ENCODE measurements at regions not wholly inside any gene's neighbourhood (a gene's known extent, or its start where the extent isn't known, plus 50 kb on each side); places are given as distances from the start of the nearest gene placed in this dataset.

DNA sequence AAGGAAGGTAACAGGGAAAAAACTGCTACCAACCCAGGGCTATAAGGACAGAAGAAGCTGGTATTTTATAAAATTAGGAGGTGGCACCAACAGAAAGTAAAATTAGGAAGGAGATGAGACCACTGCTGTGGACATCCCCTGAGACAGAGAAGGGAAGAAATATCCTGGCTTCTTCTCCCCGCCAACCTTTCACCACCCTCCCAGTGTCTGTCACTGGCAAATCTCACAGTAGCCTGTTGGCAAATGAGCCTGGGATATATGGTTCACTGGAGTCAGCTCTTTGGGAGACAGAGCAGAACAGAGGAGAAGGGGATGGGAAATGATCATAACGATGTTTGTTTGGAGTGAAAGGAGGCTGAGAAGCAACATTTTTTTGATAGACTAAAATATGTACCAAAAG lies 190.9 kb upstream of the PACRGL start:
- H3K4me3 ChIP-seq (ENCODE audit: low read depth, low read length) = no peak overlapping the region
- in situ Hi-C loops (cut with HindIII; ENCODE audit: low sequenced_read_pairs) = no loop called here
- no peak for DNase-seq (ENCODE audit: low read depth)
- TF ChIP-seq CTCF (IDR thresholded peaks at IDR 0.05; ENCODE audit: low read depth, low read length, missing control alignments) = no peak

GRCh38 chr4:20512033-20512792 lies 188.0 kb upstream of the PACRGL start:
- TF ChIP-seq CTCF (IDR thresholded peaks at IDR 0.05; ENCODE audit: low read depth, low read length, missing control alignments) = no peak
- in situ Hi-C loops (cut with HindIII; ENCODE audit: low sequenced_read_pairs) = no loop called here
- DNase-seq (ENCODE audit: low read depth) = no peak
- H3K4me3 ChIP-seq (ENCODE audit: low read depth, low read length) = no peak overlapping the region

DNA sequence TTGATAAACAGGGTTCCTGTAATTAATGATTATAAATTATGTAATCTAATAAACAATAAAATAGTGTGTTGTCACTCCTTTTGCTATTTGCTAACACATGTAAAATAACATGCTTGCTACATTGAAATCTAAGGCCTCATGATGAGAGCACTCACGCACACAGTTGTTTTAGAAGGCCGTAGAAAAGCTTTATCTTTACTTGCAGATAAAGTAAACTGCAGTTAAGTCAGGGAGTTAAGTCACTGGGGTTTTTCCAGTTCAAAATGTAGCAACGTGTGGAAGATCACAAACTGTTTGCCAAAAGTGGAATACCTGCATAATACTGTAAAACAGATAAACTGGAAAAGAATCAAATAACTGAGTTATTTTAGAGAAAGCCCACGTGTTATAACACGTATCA lies 187.3 kb upstream of the PACRGL start:
- DNase-seq (ENCODE audit: low read depth) = no peak
- no peak overlapping the region for H3K4me3 ChIP-seq (ENCODE audit: low read depth, low read length)
- no peak for TF ChIP-seq CTCF (IDR thresholded peaks at IDR 0.05; ENCODE audit: low read depth, low read length, missing control alignments)
- in situ Hi-C loops (cut with HindIII; ENCODE audit: low sequenced_read_pairs) = no loop called here

GRCh38 chr4:20520901-20521300 lies 179.4 kb upstream of the PACRGL start:
- no peak for TF ChIP-seq CTCF (IDR thresholded peaks at IDR 0.05; ENCODE audit: low read depth, low read length, missing control alignments)
- no peak for DNase-seq (ENCODE audit: low read depth)
- H3K4me3 ChIP-seq (ENCODE audit: low read depth, low read length) = no peak overlapping the region
- in situ Hi-C loops (cut with HindIII; ENCODE audit: low sequenced_read_pairs) = loop anchor here (5.0 kb wide), 2 partner anchors 56 to 91 kb away; no protein-coding TSS in a partner anchor

- TF ChIP-seq CTCF (IDR thresholded peaks at IDR 0.05; ENCODE audit: low read depth, low read length, missing control alignments) = no peak
- no peak overlapping the region for H3K4me3 ChIP-seq (ENCODE audit: low read depth, low read length)
- DNase-seq (ENCODE audit: low read depth) = no peak
- in situ Hi-C loops (cut with HindIII; ENCODE audit: low sequenced_read_pairs) = no loop called here
Measured at GRCh38 chr4:20528508-20528907, 171.8 kb upstream of the PACRGL start.

DNA sequence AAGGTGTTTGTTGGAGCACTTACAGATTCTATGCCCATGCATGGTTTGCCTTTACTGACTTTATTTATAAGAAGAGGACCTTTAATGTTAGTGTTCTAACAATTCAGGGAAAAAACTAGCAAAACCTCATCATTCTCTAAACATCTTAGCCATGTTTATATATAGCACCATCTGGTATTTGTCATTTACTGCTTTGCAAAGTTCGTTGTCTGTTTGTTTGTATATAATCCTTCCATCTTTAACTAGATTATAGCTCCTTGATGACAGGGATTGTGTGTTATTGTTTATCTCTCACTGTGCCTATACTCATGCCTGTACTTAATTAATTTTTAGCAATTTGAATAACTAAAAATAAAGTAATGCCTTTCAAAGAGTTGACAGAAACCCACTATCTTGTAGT lies 170.6 kb upstream of the PACRGL start:
- no peak for DNase-seq (ENCODE audit: low read depth)
- in situ Hi-C loops (cut with HindIII; ENCODE audit: low sequenced_read_pairs) = no loop called here
- no peak overlapping the region for H3K4me3 ChIP-seq (ENCODE audit: low read depth, low read length)
- TF ChIP-seq CTCF (IDR thresholded peaks at IDR 0.05; ENCODE audit: low read depth, low read length, missing control alignments) = no peak

Measured in astrocyte of the cerebellum (primary cell).